H9 (cell line): ENCODE measurements at regions not wholly inside any gene's neighbourhood (a gene's known extent, or its start where the extent isn't known, plus 50 kb on each side); places are given as distances from the start of the nearest gene placed in this dataset.

ENCODE experiments used
- DNase-seq: peaks from one replicate; pipeline ENCODE4 v3.0.0-alpha.2; 2017
- H2AFZ ChIP-seq: one replicate; pipeline ENCODE4 v1.6.1; 2013; ENCODE audit warnings: mild to moderate bottlenecking, low read length, control low read depth, moderate library complexity
- H2AK5ac ChIP-seq: 2 replicates; pipeline ENCODE4 v1.6.1; 2013; ENCODE audit warnings: low read length, control low read depth, mixed read lengths; ENCODE audit not compliant: insufficient read length
- H2BK120ac ChIP-seq: one replicate; pipeline ENCODE4 v1.6.1; 2013; ENCODE audit warnings: low read depth, mild to moderate bottlenecking, low read length, control low read depth, inconsistent platforms; ENCODE audit not compliant: poor library complexity, severe bottlenecking
- H2BK12ac ChIP-seq: 2 replicates; pipeline ENCODE4 v1.6.1; 2013; ENCODE audit warnings: low read length, control low read depth, mixed read lengths, low read depth; ENCODE audit not compliant: insufficient read length
- H2BK15ac ChIP-seq: 2 replicates; pipeline ENCODE4 v1.6.1; 2013; ENCODE audit warnings: low read depth, low read length, control low read depth
- H2BK20ac ChIP-seq: one replicate; pipeline ENCODE4 v1.6.1; 2013; ENCODE audit warnings: low read depth, mild to moderate bottlenecking, low read length, control low read depth, inconsistent platforms; ENCODE audit not compliant: poor library complexity, severe bottlenecking
- H2BK5ac ChIP-seq: 2 replicates; pipeline ENCODE4 v1.6.1; 2013; ENCODE audit warnings: low read length, control low read depth, mixed read lengths; ENCODE audit not compliant: insufficient read length
- H3K14ac ChIP-seq: 2 replicates; pipeline ENCODE4 v1.6.1; 2013; ENCODE audit warnings: low read length, control low read depth; ENCODE audit not compliant: insufficient read depth
- H3K18ac ChIP-seq: 2 replicates; pipeline ENCODE4 v1.6.1; 2013; ENCODE audit warnings: low read depth, mild to moderate bottlenecking, mixed read lengths, low read length, control low read depth; ENCODE audit not compliant: insufficient read length
- H3K23ac ChIP-seq: 2 replicates; pipeline ENCODE4 v1.6.1; 2013; ENCODE audit warnings: low read length, control low read depth, mixed read lengths, low read depth; ENCODE audit not compliant: insufficient read length
- H3K23me2 ChIP-seq: 2 replicates; pipeline ENCODE4 v1.6.1; 2013; ENCODE audit warnings: low read depth, mild to moderate bottlenecking, mixed read lengths, low read length, control low read depth; ENCODE audit not compliant: insufficient read length, poor library complexity, severe bottlenecking
- H3K27ac ChIP-seq: 2 replicates; pipeline ENCODE4 v1.5.1; 2013; ENCODE audit warnings: low read length, control low read depth, mixed read lengths, low read depth; ENCODE audit not compliant: insufficient read length
- H3K27me3 ChIP-seq: 2 replicates; pipeline ENCODE4 v1.6.1; 2013; ENCODE audit warnings: low read length, control low read depth, inconsistent platforms; ENCODE audit not compliant: insufficient read depth
- H3K4ac ChIP-seq: 2 replicates; pipeline ENCODE4 v1.6.1; 2013; ENCODE audit warnings: low read depth, mild to moderate bottlenecking, control low read depth, inconsistent platforms, low read length, moderate library complexity
- H3K4me1 ChIP-seq: 2 replicates; pipeline ENCODE4 v1.6.1; 2013; ENCODE audit warnings: low read length, control low read depth, inconsistent platforms; ENCODE audit not compliant: insufficient read depth
- H3K4me2 ChIP-seq: 2 replicates; pipeline ENCODE4 v1.6.1; 2013; ENCODE audit warnings: low read length, control low read depth, mixed read lengths; ENCODE audit not compliant: insufficient read length, insufficient read depth
- H3K56ac ChIP-seq: 2 replicates; pipeline ENCODE4 v1.6.1; 2013; ENCODE audit warnings: low read depth, mild to moderate bottlenecking, mixed read lengths, low read length, control low read depth; ENCODE audit not compliant: insufficient read length
- H3K79me1 ChIP-seq: 2 replicates; pipeline ENCODE4 v1.6.1; 2013; ENCODE audit warnings: low read depth, mild to moderate bottlenecking, moderate library complexity, low read length, control low read depth, inconsistent platforms; ENCODE audit not compliant: insufficient read depth, poor library complexity, severe bottlenecking
- H3K79me2 ChIP-seq: 2 replicates; pipeline ENCODE4 v1.6.1; 2013; ENCODE audit warnings: low read length, control low read depth, inconsistent platforms; ENCODE audit not compliant: insufficient read depth
- H3K9ac ChIP-seq: 2 replicates; pipeline ENCODE4 v1.6.1; 2013; ENCODE audit warnings: low read length, control low read depth, mixed read lengths; ENCODE audit not compliant: insufficient read length; ENCODE audit errors: extremely low read depth
- H3K9me3 ChIP-seq: one replicate; pipeline ENCODE4 v1.6.1; 2013; ENCODE audit warnings: low read depth, low read length, inconsistent platforms; ENCODE audit not compliant: control insufficient read depth
- H3T11ph ChIP-seq: one replicate; pipeline ENCODE4 v1.6.1; 2013; ENCODE audit warnings: mild to moderate bottlenecking, low read length, control low read depth, inconsistent platforms
- H4K20me1 ChIP-seq: one replicate; pipeline ENCODE4 v1.6.1; 2013; ENCODE audit not compliant: control insufficient read depth, insufficient read length, insufficient read depth
- H4K5ac ChIP-seq: 2 replicates; pipeline ENCODE4 v1.6.1; 2013; ENCODE audit warnings: low read depth, mild to moderate bottlenecking, mixed read lengths, low read length, control low read depth; ENCODE audit not compliant: insufficient read length
- H4K8ac ChIP-seq: replicated peaks from 2 replicates; pipeline ENCODE4 v1.6.1; 2013; ENCODE audit warnings: low read length, control low read depth, mixed read lengths, low read depth; ENCODE audit not compliant: insufficient read length
- H4K91ac ChIP-seq: 2 replicates; pipeline ENCODE4 v1.6.1; 2013; ENCODE audit warnings: low read depth, mild to moderate bottlenecking, moderate library complexity, mixed read lengths, low read length, control low read depth; ENCODE audit not compliant: insufficient read length
- H3K27ac Mint-ChIP-seq, 3 experiments: 2 replicates in 2 of 3; 3 replicates in 1 of 3; pipeline ENCODE4 v1.8.0; 2020 to 2021; ENCODE audit warnings: mixed read lengths in 3 of 3, mild to moderate bottlenecking in 1 of 3, moderate library complexity in 1 of 3
- H3K27me3 Mint-ChIP-seq: 2 replicates; pipeline ENCODE4 v1.8.0; 2021; ENCODE audit warnings: low read depth, mild to moderate bottlenecking, moderate library complexity, mixed read lengths
- H3K36me3 Mint-ChIP-seq, 3 experiments: 2 replicates in 2 of 3; 3 replicates in 1 of 3; pipeline ENCODE4 v1.8.0; 2020 to 2021; ENCODE audit warnings: low read depth in 3 of 3, mixed read lengths in 3 of 3; ENCODE audit not compliant: insufficient read depth in 1 of 3
- H3K4me1 Mint-ChIP-seq, 2 experiments: 2 replicates each; pipeline ENCODE4 v1.8.0; 2020; ENCODE audit warnings: mixed read lengths in 2 of 2
- H3K4me3 Mint-ChIP-seq, 2 experiments: 2 replicates in 1 of 2; 3 replicates in 1 of 2; pipeline ENCODE4 v1.8.0; 2020 to 2021; ENCODE audit warnings: mild to moderate bottlenecking in 2 of 2, mixed read lengths in 2 of 2, moderate library complexity in 1 of 2
- H3K9me3 Mint-ChIP-seq, 2 experiments: 2 replicates in 1 of 2; 3 replicates in 1 of 2; pipeline ENCODE4 v1.8.0; 2020; ENCODE audit warnings: mild to moderate bottlenecking in 2 of 2, mixed read lengths in 2 of 2, moderate library complexity in 1 of 2
- CTCF ChIP-seq: fragments of 200-600 bp; sonication (generic); conservative IDR thresholded peaks from 3 replicates; pipeline ENCODE4 v1.8.0; 2021; ENCODE audit warnings: antibody characterized with exemption, mild to moderate bottlenecking
- WGBS: extraction: QIAGEN DNeasy Blood & Tissue Kit; methylation state at CpG from one replicate; pipeline ENCODE4 v1.1.7; 2013; ENCODE audit warnings: missing lambda C conversion rate, low lambda C conversion rate, mixed read lengths; ENCODE audit not compliant: insufficient read length; ENCODE audit errors: extremely low coverage; 5-methylcytosine and 5-hydroxymethylcytosine counted together

DNA sequence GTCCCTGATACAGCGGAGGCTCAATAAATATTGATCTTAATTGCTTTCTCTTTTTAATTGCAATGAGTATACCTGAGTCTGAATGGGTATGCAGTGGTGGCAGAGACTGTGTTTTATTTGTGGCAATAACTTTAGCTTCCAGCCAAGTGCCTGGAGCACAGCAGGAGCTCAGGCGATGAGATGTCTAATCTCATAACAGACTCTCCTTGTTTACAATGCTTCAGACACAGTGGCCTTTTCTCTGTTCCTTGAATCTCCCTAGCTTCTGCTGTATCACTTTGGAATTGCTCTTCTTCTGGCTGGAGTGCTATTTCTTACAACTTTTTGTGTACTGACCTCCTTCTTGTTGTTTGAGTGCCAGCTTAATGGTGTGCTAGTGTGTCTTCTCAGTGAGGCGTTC is 91.5 kb upstream of the UNC5C start:
- H2BK15ac ChIP-seq, result no peak overlapping the region
- H3K23me2 ChIP-seq, result no peaks in the 10 kb centered on the region
- no peak overlapping the region for H2BK12ac ChIP-seq
- no peaks in the 10 kb centered on the region for H4K20me1 ChIP-seq
- H3K23ac ChIP-seq, result no peak overlapping the region
- WGBS, result no CpG with 5 or more reads among the region's 3 CpGs
- no peak overlapping the region for H3K4ac ChIP-seq
- no peaks in the 10 kb centered on the region for H3K79me2 ChIP-seq
- H4K5ac ChIP-seq, result no peak overlapping the region
- no peaks in the 10 kb centered on the region for H3K9me3 ChIP-seq
- no peak overlapping the region for H3K18ac ChIP-seq
- no peak overlapping the region for H4K91ac ChIP-seq
- H2BK120ac ChIP-seq, result no peak overlapping the region
- Mint-ChIP-seq H3K27me3 (no peaks in the 10 kb centered on the region), H3K9me3 (no peaks in the 10 kb centered on the region), H3K27ac (no peak overlapping the region), H3K36me3 (no peaks in the 10 kb centered on the region), H3K4me3 (no peak overlapping the region), H3K4me1 (peaks cover 20 to 23% of the 10 kb centered on the region in 2 experiments)
- no peak overlapping the region for H3K4me2 ChIP-seq
- no peak for DNase-seq
- H3K9ac ChIP-seq, result no peak overlapping the region
- no peak overlapping the region for H2BK20ac ChIP-seq
- no peaks in the 10 kb centered on the region; the same call in 1 of the 2 replicates for H3K4me1 ChIP-seq
- no peak overlapping the region for H2AFZ ChIP-seq
- H2BK5ac ChIP-seq, result no peak overlapping the region
- no peak overlapping the region for H3T11ph ChIP-seq
- no peaks in the 10 kb centered on the region for H3K79me1 ChIP-seq
- H3K14ac ChIP-seq, result no peak overlapping the region
- H3K27me3 ChIP-seq, result no peaks in the 10 kb centered on the region
- H2AK5ac ChIP-seq, result no peak overlapping the region
- H3K56ac ChIP-seq, result no peak overlapping the region
- no peak overlapping the region for H3K27ac ChIP-seq
- TF ChIP-seq CTCF, result no peak
- no peak overlapping the region for H4K8ac ChIP-seq
